Right lobe of liver (tissue), 6 donors: ENCODE measurements at regions not wholly inside any gene's neighbourhood (a gene's known extent, or its start where the extent isn't known, plus 50 kb on each side); places are given as distances from the start of the nearest gene placed in this dataset.

Experiments
- ATAC-seq, 4 donors: fragments of 200-7000 bp; cut with Tn5 transposase; one replicate each; pipeline ENCODE4 v1.9.1; 2020; ENCODE audit warnings: mild to moderate bottlenecking in 4 of 4, moderate library complexity in 4 of 4
- DNase-seq, 3 donors: peaks; one replicate each; pipeline ENCODE4 v3.0.0-alpha.2; 2020
- H3K27ac ChIP-seq, 3 donors: fragments of 200-600 bp; one replicate each; pipeline ENCODE4 v1.8.0; 2022
- H3K27me3 ChIP-seq, 2 donors: fragments of 200-600 bp; one replicate each; pipeline ENCODE4 v1.8.0; 2022
- H3K36me3 ChIP-seq, 4 donors: fragments of 200-600 bp; sonication (generic) in 1 of 4; one replicate each; pipeline versions ENCODE4 v1.5.1 to v1.8.0; 2017 to 2022; ENCODE audit warnings: control low read depth in 1 of 4
- H3K4me1 ChIP-seq, 4 donors: fragments of 200-600 bp; sonication (generic) in 1 of 4; one replicate each; pipeline versions ENCODE4 v1.5.1 to v1.8.0; 2017 to 2022; ENCODE audit warnings: control low read depth in 1 of 4
- H3K4me3 ChIP-seq, 3 donors: fragments of 200-600 bp; one replicate each; pipeline ENCODE4 v1.8.0; 2022
- H3K9me3 ChIP-seq, 4 donors: fragments of 200-600 bp; sonication (generic) in 1 of 4; one replicate each; pipeline versions ENCODE4 v1.5.1 to v1.8.0; 2017 to 2022; ENCODE audit warnings: control low read depth in 1 of 4
- CTCF ChIP-seq, 4 donors: fragments of 200-600 bp in 3 of 4; fragments of 450-650 bp in 1 of 4; IDR thresholded peaks; one replicate each; pipeline versions ENCODE4 v1.5.1 to v1.8.0; 2016 to 2022; ENCODE audit warnings: antibody characterized with exemption in 4 of 4, mild to moderate bottlenecking in 2 of 4
- POLR2A ChIP-seq: fragments of 450-650 bp; IDR thresholded peaks from one replicate; pipeline ENCODE4 v1.6.1; 2017; ENCODE audit warnings: antibody characterized with exemption, mild to moderate bottlenecking
- WGBS: methylation state at CpG from one replicate; pipeline ENCODE4 v1.1.6; 2018; ENCODE audit warnings: low coverage, low lambda C conversion rate; ENCODE audit not compliant: insufficient coverage; ENCODE audit errors: missing lambda C conversion rate; 5-methylcytosine and 5-hydroxymethylcytosine counted together
- intact Hi-C, 2 donors: fragments of 100-400 bp; cut with DNase I; formaldehyde crosslinking; loops; one replicate each; pipeline versions ENCODE4 v1.11.2 to v1.14.1; 2022
- small RNA-seq, 2 experiments: library from RNA; depleted of rRNA; stranded (forward); fragments of <200 nt; gene quantifications; one replicate each; pipeline ENCODE3, GENCODE V24; 2016
- donor health status: DM: no; HTN: yes; CAD: no.
- donor health status: DM: no; HTN: no; CAD: no.
- donor health status: DM: no; HTN: no; CAD: no.
- donor health status: DM: no; HTN: yes; CAD: no.
- donor health status: DM: no; HTN: yes; CAD: no.

- no peak overlapping the region for H3K4me3 ChIP-seq
- 79% methylated on average over 14 of the region's 15 CpGs for WGBS
- intact Hi-C loops, result no loop called here
- H3K4me1 ChIP-seq, result no peaks in the 10 kb centered on the region
- no peak overlapping the region for H3K27ac ChIP-seq
- no peaks in the 10 kb centered on the region for H3K36me3 ChIP-seq
- ATAC-seq, result no peak
- no peaks in the 10 kb centered on the region for H3K27me3 ChIP-seq
- no peak for DNase-seq
- H3K9me3 ChIP-seq, result no peaks in the 10 kb centered on the region
- TF ChIP-seq POLR2A, result no peak
- TF ChIP-seq CTCF (IDR thresholded peaks at IDR 0.05), result no peak
These were observed 50.1 kb upstream of the SALL3 start for GRCh38 chr18:78929516-78929915.

Small RNAs in the stretch of these regions (small RNA-seq; reads per million reads assigned to genes)
- gene RF00019 (0 reads per million in 2 experiments), gene RF00402 (0 reads per million in 2 experiments), gene RNA5SP461 (0 reads per million in 2 experiments), gene RNU6-655P (0 reads per million in 2 experiments)
